AG09309 (cell line): ENCODE measurements at regions not wholly inside any gene's neighbourhood (a gene's known extent, or its start where the extent isn't known, plus 50 kb on each side); places are given as distances from the start of the nearest gene placed in this dataset.

Source experiments
- DNase-seq: peaks from one replicate; pipeline ENCODE4 v3.0.0-alpha.2; 2010; ENCODE audit warnings: low read depth
- H3K4me3 ChIP-seq: 2 replicates; pipeline ENCODE4 v1.5.1; 2011; ENCODE audit warnings: mild to moderate bottlenecking, low read depth, low read length, moderate library complexity; ENCODE audit not compliant: control insufficient read depth
- CTCF ChIP-seq: IDR thresholded peaks from 2 replicates; pipeline ENCODE4 v1.5.1; 2011; ENCODE audit warnings: mild to moderate bottlenecking, low read depth, low read length, inconsistent platforms; ENCODE audit not compliant: insufficient read depth, control insufficient read depth; ENCODE audit errors: missing control alignments

- no peak overlapping the region for H3K4me3 ChIP-seq
- DNase-seq = no peak
- no peak for TF ChIP-seq CTCF
Measured at GRCh38 chr5:133685402-133686018, 73.2 kb upstream of the FSTL4 start.

GRCh38 chr5:133683646-133684596, 71.6 kb upstream of the FSTL4 start:
- TF ChIP-seq CTCF = no peak
- DNase-seq = no peak
- H3K4me3 ChIP-seq = no peak overlapping the region

GRCh38 chr5:133682451-133682850, 70.1 kb upstream of the FSTL4 start:
- no peak for TF ChIP-seq CTCF
- no peak overlapping the region for H3K4me3 ChIP-seq
- no peak for DNase-seq

GRCh38 chr5:133681896-133682295, 69.6 kb upstream of the FSTL4 start:
- TF ChIP-seq CTCF = no peak
- no peak for DNase-seq
- H3K4me3 ChIP-seq = no peak overlapping the region

GRCh38 chr5:133680830-133681565, 68.7 kb upstream of the FSTL4 start:
- DNase-seq = no peak
- TF ChIP-seq CTCF = no peak
- H3K4me3 ChIP-seq = no peak overlapping the region

GRCh38 chr5:133679534-133679933, 67.2 kb upstream of the FSTL4 start:
- no peak for DNase-seq
- no peak overlapping the region for H3K4me3 ChIP-seq
- no peak for TF ChIP-seq CTCF
